ENCODE measurements at regions not wholly inside any gene's neighbourhood (a gene's known extent, or its start where the extent isn't known, plus 50 kb on each side); places are given as distances from the start of the nearest gene placed in this dataset.

DNA sequence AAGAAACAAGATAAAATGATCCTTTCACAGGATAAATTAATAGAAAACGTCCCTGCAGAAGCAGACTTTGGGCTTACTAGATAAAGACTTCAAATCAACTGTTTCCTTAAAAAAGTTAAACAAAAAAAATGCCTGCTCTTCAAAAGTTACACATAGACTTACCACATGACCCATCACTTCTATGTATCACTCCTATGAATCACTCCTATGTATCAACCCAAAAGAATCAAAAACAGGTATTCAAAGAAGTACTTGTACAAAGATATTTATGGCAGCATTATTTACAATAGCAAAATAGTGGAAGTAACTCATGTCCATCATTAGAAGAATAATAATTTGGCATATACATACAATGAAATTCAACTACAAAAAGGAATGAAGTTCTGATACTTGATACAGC lies 56.3 kb upstream of the PRDM9 start:
- Histone ChIP-seq H3K9me3 (ENCODE audit: control insufficient read depth, insufficient read depth, low read length) (peaks cover 4% of the 10 kb centered on the region; the same call in 1 of the 2 replicates), H3K27me3 (ENCODE audit: control insufficient read depth, insufficient read depth, low read length) (no peaks in the 10 kb centered on the region), H3K27ac (ENCODE audit: low read depth, low read length) (no peak overlapping the region), H3K4me3 (ENCODE audit: low read depth, low read length) (no peak overlapping the region)
- DNase-seq (ENCODE audit: low read depth, low spot score): no peak
- ChIA-PET POLR2A (no interaction called here), CTCF (no interaction called here)
- TF ChIP-seq, protein P1, sequence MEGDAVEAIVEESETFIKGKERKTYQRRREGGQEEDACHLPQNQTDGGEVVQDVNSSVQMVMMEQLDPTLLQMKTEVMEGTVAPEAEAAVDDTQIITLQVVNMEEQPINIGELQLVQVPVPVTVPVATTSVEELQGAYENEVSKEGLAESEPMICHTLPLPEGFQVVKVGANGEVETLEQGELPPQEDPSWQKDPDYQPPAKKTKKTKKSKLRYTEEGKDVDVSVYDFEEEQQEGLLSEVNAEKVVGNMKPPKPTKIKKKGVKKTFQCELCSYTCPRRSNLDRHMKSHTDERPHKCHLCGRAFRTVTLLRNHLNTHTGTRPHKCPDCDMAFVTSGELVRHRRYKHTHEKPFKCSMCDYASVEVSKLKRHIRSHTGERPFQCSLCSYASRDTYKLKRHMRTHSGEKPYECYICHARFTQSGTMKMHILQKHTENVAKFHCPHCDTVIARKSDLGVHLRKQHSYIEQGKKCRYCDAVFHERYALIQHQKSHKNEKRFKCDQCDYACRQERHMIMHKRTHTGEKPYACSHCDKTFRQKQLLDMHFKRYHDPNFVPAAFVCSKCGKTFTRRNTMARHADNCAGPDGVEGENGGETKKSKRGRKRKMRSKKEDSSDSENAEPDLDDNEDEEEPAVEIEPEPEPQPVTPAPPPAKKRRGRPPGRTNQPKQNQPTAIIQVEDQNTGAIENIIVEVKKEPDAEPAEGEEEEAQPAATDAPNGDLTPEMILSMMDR (IDR thresholded peaks at IDR 0.05; ENCODE audit: low read depth, low read length): no peak

DNA sequence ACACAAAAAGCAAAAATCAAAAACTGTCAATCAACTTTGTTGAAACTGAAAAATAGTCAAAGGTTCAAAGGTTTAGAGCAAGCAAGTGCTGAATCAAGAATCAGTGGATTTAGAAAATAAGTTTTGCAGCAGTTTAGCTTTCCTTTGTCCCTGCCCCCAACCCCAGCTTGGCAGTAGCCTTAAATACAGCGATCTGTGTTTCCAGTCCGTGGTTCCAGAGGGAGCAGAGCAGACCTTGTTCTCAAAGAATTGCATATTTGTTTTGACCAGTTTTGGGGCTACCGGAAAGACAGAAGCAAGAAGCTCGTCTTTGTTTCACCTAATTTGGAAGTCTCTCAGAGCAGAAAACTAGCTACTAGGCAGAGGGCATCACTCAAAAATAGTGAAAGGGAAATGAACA lies 57.2 kb upstream of the PRDM9 start:
- CTCF ChIA-PET: no interaction called here
- Histone ChIP-seq H3K27ac (ENCODE audit: low read depth, low read length) (no peak overlapping the region), H3K4me3 (ENCODE audit: low read depth, low read length) (no peak overlapping the region), H3K9me3 (ENCODE audit: control insufficient read depth, insufficient read depth, low read length) (peaks cover 3% of the 10 kb centered on the region; the same call in 1 of the 2 replicates), H3K27me3 (ENCODE audit: control insufficient read depth, insufficient read depth, low read length) (no peaks in the 10 kb centered on the region)
- DNase-seq (ENCODE audit: low read depth, low spot score): no peak
- TF ChIP-seq, protein P1 (IDR thresholded peaks at IDR 0.05; ENCODE audit: low read depth, low read length): no peak
- POLR2A ChIA-PET: no interaction called here

DNA sequence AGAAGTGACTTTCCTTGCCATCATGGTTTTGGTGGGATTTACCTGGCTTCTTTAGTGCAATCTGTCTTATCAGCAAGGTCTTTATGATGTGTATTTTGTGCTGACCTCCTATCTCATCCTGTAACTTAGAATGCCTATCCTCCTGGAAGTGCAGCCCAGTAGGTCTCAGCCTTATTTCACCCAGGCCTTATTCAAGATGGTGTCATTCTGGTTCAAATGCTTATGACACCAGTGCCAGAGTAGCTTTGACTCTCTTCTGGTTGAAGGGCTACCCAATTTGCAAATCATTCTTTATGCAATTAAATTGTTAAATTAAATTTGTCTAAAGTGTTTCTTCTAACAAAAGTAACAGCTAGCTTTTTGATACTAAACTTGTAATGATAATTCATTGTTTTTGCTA lies 58.8 kb upstream of the PRDM9 start:
- no peak overlapping the region for H3K27ac ChIP-seq (ENCODE audit: low read depth, low read length)
- H3K27me3 ChIP-seq (ENCODE audit: control insufficient read depth, insufficient read depth, low read length): no peaks in the 10 kb centered on the region
- no peak for DNase-seq (ENCODE audit: low read depth, low spot score)
- ChIA-PET POLR2A (no interaction called here), CTCF (no interaction called here)
- TF ChIP-seq, protein P1 (IDR thresholded peaks at IDR 0.05; ENCODE audit: low read depth, low read length): no peak
- no peak overlapping the region for H3K4me3 ChIP-seq (ENCODE audit: low read depth, low read length)
- H3K9me3 ChIP-seq (ENCODE audit: control insufficient read depth, insufficient read depth, low read length): peaks cover 5% of the 10 kb centered on the region

DNA sequence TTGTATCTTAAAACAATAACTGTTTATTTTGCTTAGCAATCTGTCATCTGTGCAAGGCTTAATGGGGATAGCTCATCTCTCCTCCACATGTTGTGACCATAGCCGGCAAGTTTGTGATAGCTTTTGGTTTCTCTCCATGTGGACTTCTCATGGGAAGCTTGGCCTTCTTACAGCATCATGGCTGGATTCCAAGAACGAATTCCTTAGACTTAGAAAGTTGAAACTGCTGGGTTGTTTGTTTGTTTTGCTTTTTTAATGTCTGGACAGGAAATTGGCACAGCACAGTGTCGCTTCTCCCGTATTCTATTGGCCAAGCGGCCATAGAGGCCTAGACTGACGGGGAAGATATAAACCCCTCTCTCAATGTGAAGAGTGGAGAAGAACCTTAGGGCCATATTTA lies 61.0 kb upstream of the PRDM9 start:
- H3K27ac ChIP-seq (ENCODE audit: low read depth, low read length): no peak overlapping the region
- ChIA-PET POLR2A (no interaction called here), CTCF (no interaction called here)
- TF ChIP-seq, protein P1 (IDR thresholded peaks at IDR 0.05; ENCODE audit: low read depth, low read length): no peak
- H3K4me3 ChIP-seq (ENCODE audit: low read depth, low read length): no peak overlapping the region
- DNase-seq (ENCODE audit: low read depth, low spot score): no peak
- H3K27me3 ChIP-seq (ENCODE audit: control insufficient read depth, insufficient read depth, low read length): no peaks in the 10 kb centered on the region
- H3K9me3 ChIP-seq (ENCODE audit: control insufficient read depth, insufficient read depth, low read length): peaks cover 10% of the 10 kb centered on the region

DNA sequence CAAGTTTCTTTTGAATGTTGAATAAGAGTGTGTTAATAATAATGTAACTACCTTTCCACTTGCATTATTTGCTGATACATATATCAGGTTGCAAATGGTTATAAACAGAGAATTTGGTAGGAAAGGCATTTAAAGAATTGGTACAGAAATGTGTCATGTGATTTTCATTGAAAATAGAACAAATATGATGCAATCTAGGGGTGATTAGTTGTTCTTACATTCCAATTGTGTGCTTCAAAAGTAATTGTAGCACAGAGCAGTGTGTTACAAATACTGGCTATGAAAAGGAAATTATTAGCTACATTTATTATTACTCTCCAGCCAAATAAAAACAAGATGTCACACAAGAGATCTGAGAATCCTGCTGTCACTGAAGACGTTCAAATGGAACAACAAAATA lies 61.8 kb upstream of the PRDM9 start:
- CTCF ChIA-PET: no interaction called here
- Histone ChIP-seq H3K9me3 (ENCODE audit: control insufficient read depth, insufficient read depth, low read length) (peaks cover 10% of the 10 kb centered on the region), H3K27me3 (ENCODE audit: control insufficient read depth, insufficient read depth, low read length) (no peaks in the 10 kb centered on the region), H3K4me3 (ENCODE audit: low read depth, low read length) (no peak overlapping the region), H3K27ac (ENCODE audit: low read depth, low read length) (no peak overlapping the region)
- TF ChIP-seq, protein P1 (IDR thresholded peaks at IDR 0.05; ENCODE audit: low read depth, low read length): no peak
- no peak for DNase-seq (ENCODE audit: low read depth, low spot score)
- POLR2A ChIA-PET: no interaction called here
